Astrocyte of the spinal cord (primary cell): ENCODE measurements at regions not wholly inside any gene's neighbourhood (a gene's known extent, or its start where the extent isn't known, plus 50 kb on each side); places are given as distances from the start of the nearest gene placed in this dataset.
A peak's percentile ranks its signal among the peaks of the same experiment; 100 is the strongest.

Experiments
- DNase-seq: peaks from one replicate; pipeline ENCODE4 v3.0.0; 2011; ENCODE audit warnings: low read depth, low spot score
- H3K4me3 ChIP-seq: 2 replicates; pipeline ENCODE4 v1.5.1; 2011; ENCODE audit warnings: low read depth, mild to moderate bottlenecking, low read length, moderate library complexity
- CTCF ChIP-seq: IDR thresholded peaks from 2 replicates; pipeline ENCODE4 v1.5.1; 2012; ENCODE audit warnings: low read depth, mild to moderate bottlenecking, low read length, inconsistent platforms
- in situ Hi-C: cut with HindIII; loops from 2 replicates; pipeline ENCODE4 v1.10.0; 2017; ENCODE audit warnings: low sequenced_read_pairs

DNA sequence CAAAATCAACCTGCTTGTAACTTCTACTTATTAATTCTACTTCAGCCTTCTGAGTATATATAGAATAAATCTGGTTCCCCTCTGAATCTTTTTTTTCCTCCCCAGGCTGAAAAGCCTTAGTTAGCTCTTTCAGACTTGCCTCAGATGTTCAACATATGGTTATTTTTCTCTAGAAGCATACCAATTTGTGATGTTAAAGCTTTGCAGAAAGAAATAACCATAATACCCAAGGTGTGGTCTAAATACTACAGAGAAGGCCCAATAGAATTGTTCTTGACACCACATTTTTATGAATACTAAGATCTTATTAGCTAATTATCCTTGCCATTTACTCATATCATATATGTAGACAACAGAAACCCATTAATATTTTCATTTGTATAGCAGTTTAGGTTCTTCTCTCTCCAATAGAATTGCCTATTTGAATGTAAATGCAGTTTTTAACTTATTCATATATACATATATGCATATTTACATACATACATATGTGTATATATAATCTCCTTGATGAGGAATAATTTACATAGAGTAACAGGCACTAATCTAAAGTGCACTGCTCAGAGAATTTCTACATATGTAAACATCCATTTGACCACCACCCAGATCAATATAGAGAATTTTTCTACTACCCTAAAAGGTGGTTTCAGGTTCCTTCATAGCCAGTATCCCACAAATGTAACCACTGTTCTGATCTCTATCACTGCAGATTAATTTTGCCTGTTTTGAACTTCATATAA, 175.2 kb upstream of the IVNS1ABP start:
- no peak for DNase-seq
- in situ Hi-C loops: no loop called here
- no peak for TF ChIP-seq CTCF
- no peak overlapping the region for H3K4me3 ChIP-seq

GRCh38 chr1:185491604-185492003, 174.6 kb upstream of the IVNS1ABP start:
- in situ Hi-C loops: no loop called here
- H3K4me3 ChIP-seq: no peak overlapping the region
- TF ChIP-seq CTCF: no peak
- DNase-seq: no peak

- DNase-seq: no peak
- H3K4me3 ChIP-seq: no peak overlapping the region
- no peak for TF ChIP-seq CTCF
- in situ Hi-C loops: no loop called here
These were observed 173.9 kb upstream of the IVNS1ABP start for GRCh38 chr1:185490924-185491323.

- DNase-seq: no peak
- in situ Hi-C loops: no loop called here
- no peak overlapping the region for H3K4me3 ChIP-seq
- no peak for TF ChIP-seq CTCF
These were observed 172.4 kb upstream of the IVNS1ABP start for GRCh38 chr1:185489406-185489805.

GRCh38 chr1:185488808-185489207, 171.8 kb upstream of the IVNS1ABP start:
- in situ Hi-C loops: no loop called here
- peak; percentile 4 for DNase-seq
- no peak for TF ChIP-seq CTCF
- no peak overlapping the region for H3K4me3 ChIP-seq

DNA sequence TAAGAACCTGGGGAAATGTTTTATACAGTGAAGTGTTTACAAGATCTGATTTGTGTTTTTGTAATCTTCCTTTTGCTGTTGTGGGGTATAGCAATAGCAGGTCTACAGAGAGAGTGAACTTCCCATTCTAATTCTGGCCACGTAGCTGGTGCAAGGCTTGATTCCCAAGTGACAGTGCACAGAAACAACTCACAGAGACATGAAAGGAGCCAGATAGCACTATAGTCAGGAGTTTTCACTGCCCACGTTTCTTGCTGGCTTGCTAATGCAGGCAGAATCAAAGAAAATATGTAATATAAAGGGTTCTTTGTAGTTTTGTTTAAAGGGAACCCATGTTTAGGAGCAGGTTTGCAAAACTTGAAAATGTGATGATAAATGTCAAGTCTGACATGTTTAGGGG, 170.9 kb upstream of the IVNS1ABP start:
- DNase-seq: no peak
- no peak overlapping the region for H3K4me3 ChIP-seq
- in situ Hi-C loops: no loop called here
- TF ChIP-seq CTCF: no peak
